ENCODE measurements at regions not wholly inside any gene's neighbourhood (a gene's known extent, or its start where the extent isn't known, plus 50 kb on each side); places are given as distances from the start of the nearest gene placed in this dataset.
"Not testable (repeated sequence)": the region's sequence is repeated elsewhere in the genome, so short reads cannot be mapped to it uniquely, and the experiment has no call there.

DNA sequence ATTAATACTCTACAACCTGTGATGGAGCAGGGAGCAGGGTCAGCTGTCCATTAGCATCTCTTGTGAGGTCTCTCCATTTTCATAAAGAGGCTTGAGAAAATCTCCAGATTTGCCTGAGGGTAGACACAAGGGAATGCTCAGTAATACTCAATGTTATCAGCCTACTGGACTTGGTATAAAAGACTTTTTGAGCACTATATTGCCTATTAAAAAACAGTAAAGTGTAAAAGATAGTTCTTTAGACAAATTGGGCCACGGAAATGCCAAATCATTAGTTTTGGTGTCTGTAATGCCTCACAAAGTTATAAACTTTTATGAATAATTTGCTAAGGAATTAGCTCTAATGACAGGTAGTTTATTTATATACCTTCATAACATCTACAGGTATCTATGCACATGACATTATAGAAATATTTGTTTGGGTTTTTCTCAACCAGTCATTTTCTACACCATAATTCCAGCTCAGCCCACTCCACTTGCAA is 1524.9 kb upstream of the TPTE start:
- H3K27ac Mint-ChIP-seq; H3K27me3 Mint-ChIP-seq; DNase-seq; ATAC-seq; H3K36me3 Mint-ChIP-seq (ENCODE audit: low read depth); H3K9me3 ChIP-seq (ENCODE audit: control insufficient read depth, low read length, poor library complexity, severe bottlenecking); H3K4me1 Mint-ChIP-seq; H3K4me3 Mint-ChIP-seq: not testable (repeated sequence)

DNA sequence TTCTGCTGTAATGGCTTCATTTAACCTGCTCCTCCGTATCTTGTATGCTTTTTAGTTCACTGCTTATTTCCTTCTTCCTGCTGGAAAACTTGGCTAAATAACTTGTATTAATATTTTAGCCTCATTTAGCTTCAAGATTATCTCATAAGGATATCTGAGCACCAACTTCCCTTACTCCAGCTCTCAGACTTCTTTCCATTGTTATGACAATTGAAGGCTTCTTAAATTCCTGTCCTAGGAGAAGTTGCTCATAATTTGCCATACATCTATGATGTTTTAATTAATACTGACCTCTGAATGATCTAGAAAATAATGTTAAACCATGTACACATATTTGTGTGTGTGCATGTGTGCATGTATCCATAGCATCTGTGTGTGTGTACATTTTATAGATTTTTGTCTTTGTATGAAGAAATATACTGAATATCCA is 1524.4 kb upstream of the TPTE start:
- Mint-ChIP-seq H3K27me3 (peaks cover 6% of the 10 kb centered on the region), H3K27ac (no peak overlapping the region), H3K4me3 (no peak overlapping the region), H3K36me3 (ENCODE audit: low read depth) (no peaks in the 10 kb centered on the region), H3K4me1 (no peaks in the 10 kb centered on the region)
- ATAC-seq (no peak), DNase-seq (no peak)
- H3K9me3 ChIP-seq (ENCODE audit: control insufficient read depth, low read length, poor library complexity, severe bottlenecking) = peaks cover 4% of the 10 kb centered on the region

DNA sequence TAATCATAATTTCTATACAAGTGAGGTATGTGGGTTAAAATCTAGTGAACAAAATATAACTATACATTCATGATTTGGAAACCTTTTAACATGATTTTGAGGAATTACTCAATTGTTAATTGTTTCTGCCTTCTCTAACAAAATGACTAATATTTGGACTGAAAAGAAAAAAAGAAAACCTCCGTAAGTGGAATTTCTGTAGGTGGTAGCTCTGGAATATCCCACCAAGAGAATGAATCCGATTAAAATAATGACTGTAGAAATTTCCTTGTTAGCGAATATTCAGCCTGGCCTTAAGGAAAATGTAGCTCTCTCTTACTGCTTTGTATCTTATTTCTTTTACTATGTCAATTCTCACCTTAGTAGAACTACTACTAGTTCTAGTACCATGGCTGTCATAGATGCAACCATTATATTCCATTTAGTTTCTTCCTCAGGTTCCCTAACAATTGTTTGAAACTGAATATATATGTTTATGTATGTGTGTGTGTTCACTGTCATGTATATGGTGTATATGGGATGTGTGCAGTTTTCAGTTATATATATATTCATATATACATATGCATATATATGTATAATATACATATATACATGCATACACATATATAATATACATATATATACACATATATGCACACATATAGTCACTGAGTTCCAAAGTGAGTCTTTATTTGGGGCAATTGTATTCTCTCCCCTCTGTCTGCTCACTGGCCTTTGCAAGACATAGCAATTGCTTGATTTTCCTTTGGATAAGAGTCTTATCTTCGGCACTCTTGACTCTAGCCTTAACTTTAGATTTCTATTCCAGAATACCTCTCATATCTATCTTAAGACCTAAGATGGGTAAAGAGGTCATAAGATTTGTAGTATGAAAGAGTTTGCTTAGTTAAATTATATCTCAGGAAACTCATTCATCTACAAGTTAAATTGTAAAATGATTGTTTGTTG is 1523.7 kb upstream of the TPTE start:
- ATAC-seq; H3K27ac Mint-ChIP-seq; H3K4me3 Mint-ChIP-seq; H3K9me3 ChIP-seq (ENCODE audit: control insufficient read depth, low read length, poor library complexity, severe bottlenecking); DNase-seq; H3K4me1 Mint-ChIP-seq; H3K27me3 Mint-ChIP-seq; H3K36me3 Mint-ChIP-seq (ENCODE audit: low read depth): not testable (repeated sequence)

DNA sequence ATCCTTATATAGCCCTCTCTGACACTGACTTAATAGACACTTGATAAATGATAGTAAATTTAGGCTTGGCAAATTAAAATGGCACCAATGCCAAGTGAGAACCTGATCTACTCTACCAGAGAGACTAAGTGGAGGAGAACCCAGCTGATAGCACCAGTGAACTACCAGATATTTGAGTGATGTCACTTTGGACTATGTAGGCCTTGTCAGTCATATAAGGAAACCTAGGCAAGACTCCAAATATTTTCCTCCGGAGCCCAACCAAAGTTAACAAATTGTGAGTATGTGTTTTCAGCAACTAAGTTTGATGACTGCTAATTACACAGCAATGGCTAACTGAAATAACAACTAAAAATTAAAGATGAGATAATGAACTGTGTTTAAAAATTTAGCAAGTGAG is 1522.9 kb upstream of the TPTE start:
- H3K27ac Mint-ChIP-seq; H3K4me1 Mint-ChIP-seq; DNase-seq; H3K36me3 Mint-ChIP-seq (ENCODE audit: low read depth); H3K27me3 Mint-ChIP-seq; H3K4me3 Mint-ChIP-seq; H3K9me3 ChIP-seq (ENCODE audit: control insufficient read depth, low read length, poor library complexity, severe bottlenecking); ATAC-seq: not testable (repeated sequence)

DNA sequence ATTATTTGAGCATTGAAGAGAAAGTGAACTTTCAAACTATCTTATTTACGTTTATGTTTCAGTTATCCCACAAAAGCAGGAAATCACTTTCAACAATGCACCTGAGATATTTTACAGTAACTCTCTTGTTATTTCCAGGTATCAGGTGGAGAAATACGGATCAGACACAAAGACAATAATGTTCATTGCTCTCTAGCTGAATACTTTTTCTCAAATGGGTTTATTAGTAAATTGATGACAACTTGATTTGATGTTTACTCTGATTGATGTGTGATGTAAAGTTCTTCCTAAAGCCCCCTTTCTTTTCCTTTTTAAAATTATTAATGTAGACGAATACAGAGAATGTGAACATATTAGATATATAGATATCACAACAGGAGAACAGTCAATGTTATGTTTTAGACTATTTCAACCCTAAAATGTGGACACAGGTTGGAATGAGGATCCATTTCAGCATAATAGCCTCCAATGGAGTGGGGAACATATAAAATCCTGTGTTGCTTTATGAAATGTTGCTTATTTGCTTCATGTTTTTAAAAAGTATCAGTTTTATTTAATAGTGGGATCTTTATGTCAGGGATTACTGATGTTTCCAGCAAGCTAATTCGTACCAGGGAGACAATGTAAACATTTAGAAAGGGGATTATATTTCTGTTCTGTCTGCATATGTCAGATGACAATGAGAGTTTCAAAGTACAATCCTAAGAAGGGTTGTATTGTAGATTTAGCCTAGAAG is 1522.3 kb upstream of the TPTE start:
- no peak overlapping the region for H3K4me3 Mint-ChIP-seq
- DNase-seq (no peak), ATAC-seq (no peak)
- no peaks in the 10 kb centered on the region for H3K36me3 Mint-ChIP-seq (ENCODE audit: low read depth)
- no peaks in the 10 kb centered on the region for H3K4me1 Mint-ChIP-seq
- no peaks in the 10 kb centered on the region for H3K9me3 ChIP-seq (ENCODE audit: control insufficient read depth, low read length, poor library complexity, severe bottlenecking)
- H3K27ac Mint-ChIP-seq = no peak overlapping the region
- no peaks in the 10 kb centered on the region for H3K27me3 Mint-ChIP-seq

DNA sequence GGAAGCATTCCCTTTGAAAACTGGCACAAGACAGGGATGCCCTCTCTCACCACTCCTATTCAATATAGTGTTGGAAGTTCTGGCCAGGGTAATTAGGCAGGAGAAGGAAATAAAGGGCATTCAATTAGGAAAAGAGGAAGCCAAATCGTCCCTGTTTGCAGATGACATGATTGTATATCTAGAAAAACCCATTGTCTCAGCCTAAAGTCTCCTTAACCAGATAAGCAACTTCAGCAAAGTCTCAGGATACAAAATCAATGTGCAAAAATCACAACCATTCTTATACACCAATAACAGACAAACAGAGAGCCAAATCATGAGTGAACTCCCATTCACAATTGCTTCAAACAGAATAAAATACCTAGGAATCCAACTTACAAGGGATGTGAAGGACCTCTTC is 1521.3 kb upstream of the TPTE start:
- H3K4me1 Mint-ChIP-seq; H3K36me3 Mint-ChIP-seq (ENCODE audit: low read depth); H3K9me3 ChIP-seq (ENCODE audit: control insufficient read depth, low read length, poor library complexity, severe bottlenecking); DNase-seq; H3K27ac Mint-ChIP-seq; H3K27me3 Mint-ChIP-seq; H3K4me3 Mint-ChIP-seq; ATAC-seq: not testable (repeated sequence)

DNA sequence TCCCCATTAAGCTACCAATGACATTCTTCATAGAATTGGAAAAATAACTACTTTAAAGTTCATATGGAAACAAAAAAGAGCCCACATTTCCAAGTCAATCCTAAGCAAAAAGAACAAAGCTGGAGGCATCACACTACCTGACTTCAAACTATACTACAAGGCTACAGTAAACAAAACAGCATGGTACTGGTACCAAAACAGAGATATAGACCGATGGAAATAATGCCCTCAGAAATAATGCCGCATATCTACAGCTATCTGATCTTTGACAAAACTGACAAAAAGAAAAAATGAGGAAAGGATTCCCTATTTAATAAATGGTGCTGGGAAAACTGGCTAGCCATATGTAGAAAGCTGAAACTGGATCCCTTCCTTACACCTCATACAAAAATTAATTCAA is 1520.7 kb upstream of the TPTE start:
- ATAC-seq; H3K4me3 Mint-ChIP-seq; H3K4me1 Mint-ChIP-seq; DNase-seq; H3K27ac Mint-ChIP-seq; H3K27me3 Mint-ChIP-seq; H3K36me3 Mint-ChIP-seq (ENCODE audit: low read depth); H3K9me3 ChIP-seq (ENCODE audit: control insufficient read depth, low read length, poor library complexity, severe bottlenecking): not testable (repeated sequence)

DNA sequence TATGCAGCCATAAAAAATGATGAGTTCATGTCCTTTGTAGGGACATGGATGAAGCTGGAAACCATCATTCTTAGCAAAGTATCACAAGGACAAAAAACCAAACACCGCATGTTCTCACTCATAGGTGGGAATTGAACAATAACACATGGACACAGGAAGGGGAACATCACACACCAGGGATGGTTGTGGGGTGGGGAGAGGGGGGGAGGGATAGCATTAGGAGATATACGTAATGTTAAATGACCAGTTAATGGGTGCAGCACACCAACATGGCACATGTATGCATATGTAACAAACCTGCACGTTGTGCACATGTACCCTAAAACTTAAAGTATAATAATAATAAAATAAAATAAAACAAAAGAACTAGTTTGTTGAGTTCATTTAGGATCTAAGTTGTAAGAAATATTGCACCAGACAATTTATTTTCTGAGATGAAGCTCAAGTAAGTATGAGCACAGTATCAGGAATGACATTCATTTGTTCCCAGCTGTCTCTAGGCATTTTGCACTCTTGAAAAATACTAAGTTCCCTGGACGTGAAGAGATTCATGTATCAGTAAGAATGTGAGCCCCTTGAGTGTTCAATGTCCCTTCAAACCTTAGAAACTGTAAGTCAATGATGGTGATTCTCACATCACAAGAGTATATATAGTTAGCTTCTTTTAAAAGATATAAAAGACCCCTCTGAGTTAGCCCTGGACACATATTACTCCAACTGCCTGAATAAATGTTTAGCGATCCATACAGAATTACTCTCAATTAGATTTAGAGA is 1519.3 kb upstream of the TPTE start:
- ATAC-seq; H3K27me3 Mint-ChIP-seq; H3K36me3 Mint-ChIP-seq (ENCODE audit: low read depth); DNase-seq; H3K4me1 Mint-ChIP-seq; H3K4me3 Mint-ChIP-seq; H3K9me3 ChIP-seq (ENCODE audit: control insufficient read depth, low read length, poor library complexity, severe bottlenecking); H3K27ac Mint-ChIP-seq: not testable (repeated sequence)

DNA sequence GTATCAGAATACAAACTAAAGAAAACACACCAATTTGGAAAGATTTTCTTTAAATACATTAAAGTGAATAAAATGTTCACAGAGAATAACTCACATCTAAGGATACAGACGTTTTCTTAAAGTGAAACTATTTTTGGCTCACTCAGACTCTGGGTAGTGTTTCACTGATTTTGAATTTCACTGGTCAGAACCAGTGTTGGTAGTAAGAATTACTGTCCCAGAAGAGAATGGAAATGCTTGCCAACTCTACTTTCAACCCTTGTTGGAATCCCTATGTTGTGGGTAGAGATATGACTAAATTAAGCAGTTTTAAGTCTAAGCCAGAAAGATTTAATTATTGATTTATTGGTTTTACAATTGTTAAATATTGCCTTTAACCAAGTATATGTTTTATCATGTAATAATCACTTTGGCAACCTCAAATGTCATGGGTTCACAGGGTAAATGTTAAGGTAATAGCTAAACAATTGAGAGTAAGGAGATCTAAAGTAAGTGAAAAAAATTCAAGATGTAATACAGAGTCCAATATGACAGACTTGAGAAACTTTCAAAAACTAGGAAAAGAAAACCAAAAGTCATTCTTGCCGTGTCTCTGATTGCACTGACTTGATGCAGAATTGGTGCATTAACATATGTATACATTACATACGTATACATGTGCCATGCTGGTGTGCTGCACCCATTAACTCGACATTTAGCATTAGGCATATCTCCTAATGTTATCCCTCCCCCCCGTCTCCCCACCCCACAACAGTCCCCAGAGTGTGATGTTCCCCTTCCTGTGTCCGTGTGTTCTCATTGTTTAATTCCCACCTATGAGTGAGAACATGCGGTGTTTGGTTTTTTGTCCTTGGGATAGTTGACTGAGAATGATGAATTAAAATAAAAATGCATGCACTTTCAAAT is 1517.2 kb upstream of the TPTE start:
- H3K4me3 Mint-ChIP-seq; H3K27ac Mint-ChIP-seq; H3K36me3 Mint-ChIP-seq (ENCODE audit: low read depth); H3K4me1 Mint-ChIP-seq; DNase-seq; H3K9me3 ChIP-seq (ENCODE audit: control insufficient read depth, low read length, poor library complexity, severe bottlenecking); ATAC-seq: not testable (repeated sequence)
- peaks cover 15% of the 10 kb centered on the region for H3K27me3 Mint-ChIP-seq

DNA sequence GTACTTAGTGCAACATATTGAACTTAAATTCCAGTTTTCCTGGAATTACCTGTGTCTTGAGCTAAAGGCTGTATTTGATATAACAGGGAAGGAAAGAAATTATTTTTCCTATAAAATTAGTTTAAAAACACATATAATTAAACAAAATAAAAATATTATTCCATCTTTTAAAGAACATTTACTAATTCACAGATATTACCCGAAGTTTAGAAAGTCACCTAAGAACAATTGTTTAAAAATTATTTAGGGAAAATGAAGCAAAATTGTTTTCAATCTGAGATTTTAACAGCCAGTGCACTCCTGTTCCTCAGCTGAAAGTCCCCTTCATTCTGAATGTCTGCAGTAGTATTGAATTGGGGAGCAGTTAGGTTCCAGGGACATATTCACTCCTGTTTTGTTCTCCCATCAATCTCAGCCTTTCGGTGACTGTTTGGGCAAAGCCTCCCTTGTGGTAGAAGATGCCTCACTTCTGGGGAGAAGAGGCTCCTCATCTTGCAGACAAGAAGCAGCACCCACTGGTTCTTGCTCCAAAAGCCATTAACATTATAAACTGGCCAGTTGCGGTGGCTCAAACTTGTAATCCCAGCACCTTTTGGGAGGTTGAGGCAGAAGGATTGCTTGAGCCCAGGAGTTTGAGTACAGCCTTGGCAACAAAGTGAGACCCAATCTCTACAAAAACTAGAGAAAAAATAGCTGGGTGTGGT is 1516.4 kb upstream of the TPTE start:
- H3K9me3 ChIP-seq (ENCODE audit: control insufficient read depth, low read length, poor library complexity, severe bottlenecking); ATAC-seq; H3K4me1 Mint-ChIP-seq; H3K4me3 Mint-ChIP-seq; H3K36me3 Mint-ChIP-seq (ENCODE audit: low read depth); DNase-seq; H3K27ac Mint-ChIP-seq: not testable (repeated sequence)
- peaks cover 20% of the 10 kb centered on the region for H3K27me3 Mint-ChIP-seq

DNA sequence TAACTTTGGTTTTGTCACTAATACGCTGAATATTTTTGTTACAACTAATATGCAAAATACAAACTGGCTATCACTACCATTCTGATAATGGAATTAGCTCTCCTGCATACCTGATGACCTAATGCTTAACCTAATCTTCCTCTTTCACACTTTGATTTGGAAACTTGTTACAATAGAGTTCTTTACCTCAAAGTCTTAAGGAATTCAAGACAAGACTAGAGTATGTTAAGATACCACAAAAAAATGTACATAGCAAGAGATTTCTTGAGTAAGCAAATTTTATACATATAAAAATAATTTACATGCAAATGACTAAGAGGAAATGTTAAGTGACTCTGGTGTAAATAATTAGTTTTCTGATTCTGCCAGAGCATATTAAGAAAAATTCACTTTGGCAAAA is 1515.7 kb upstream of the TPTE start:
- peaks cover 20% of the 10 kb centered on the region for H3K27me3 Mint-ChIP-seq
- not testable (repeated sequence) for H3K4me3 Mint-ChIP-seq, ATAC-seq

DNA sequence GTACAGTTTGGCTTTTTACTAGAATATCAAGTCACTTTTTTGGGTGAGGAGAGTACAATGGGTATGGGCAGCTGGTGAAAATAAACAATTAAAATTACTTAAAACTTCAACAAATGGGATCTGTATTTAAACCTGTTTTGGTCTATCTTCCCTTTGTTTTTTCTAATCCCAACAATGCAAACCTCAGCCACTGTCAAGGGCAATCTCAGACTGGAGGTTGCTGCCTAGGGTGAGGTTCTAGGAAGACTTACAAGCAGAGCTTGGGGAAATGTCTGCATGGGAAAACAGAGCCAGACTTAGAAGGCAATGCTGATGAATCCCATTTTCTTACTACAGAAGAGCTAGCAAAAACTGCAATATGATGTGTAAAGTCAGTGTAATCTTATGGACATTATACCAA is 1515.3 kb upstream of the TPTE start:
- not testable (repeated sequence) for H3K27ac Mint-ChIP-seq; ATAC-seq; H3K4me1 Mint-ChIP-seq; DNase-seq; H3K36me3 Mint-ChIP-seq (ENCODE audit: low read depth); H3K4me3 Mint-ChIP-seq; H3K9me3 ChIP-seq (ENCODE audit: control insufficient read depth, low read length, poor library complexity, severe bottlenecking)
- H3K27me3 Mint-ChIP-seq = peaks cover 20% of the 10 kb centered on the region

More for the DNA sequence above, 1515.7 kb upstream of the TPTE start:
- H3K27ac Mint-ChIP-seq; H3K9me3 ChIP-seq (ENCODE audit: control insufficient read depth, low read length, poor library complexity, severe bottlenecking); H3K36me3 Mint-ChIP-seq (ENCODE audit: low read depth); H3K4me1 Mint-ChIP-seq; DNase-seq: not testable (repeated sequence)
